Gastroesophageal sphincter (tissue), 3 donors: ENCODE measurements at regions not wholly inside any gene's neighbourhood (a gene's known extent, or its start where the extent isn't known, plus 50 kb on each side); places are given as distances from the start of the nearest gene placed in this dataset.

Source experiments
- CTCF ChIP-seq, 4 experiments: fragments of 200-600 bp in 2 of 4; fragments of 450-650 bp in 2 of 4; sonication (generic) in 1 of 4; IDR thresholded peaks; one replicate each; pipeline ENCODE4 v1.5.1; 2017 to 2019; ENCODE audit warnings: antibody characterized with exemption in 4 of 4, mild to moderate bottlenecking in 2 of 4, moderate library complexity in 2 of 4
- POLR2A ChIP-seq, 2 donors: fragments of 450-650 bp; IDR thresholded peaks; one replicate each; pipeline ENCODE4 v1.6.1; 2017; ENCODE audit warnings: antibody characterized with exemption in 2 of 2, mild to moderate bottlenecking in 2 of 2, moderate library complexity in 1 of 2

- TF ChIP-seq POLR2A (IDR thresholded peaks at IDR 0.05) (no peak), CTCF (IDR thresholded peaks at IDR 0.05) (no peak)
Observed at GRCh38 chr6:8343600-8343999, 91.7 kb downstream of the SLC35B3 start.
